SIG-M5 treated with dmso at 0.1 percent for 504 hours (cell line): ENCODE measurements at regions not wholly inside any gene's neighbourhood (a gene's known extent, or its start where the extent isn't known, plus 50 kb on each side); places are given as distances from the start of the nearest gene placed in this dataset.

Experiments used
- DNase-seq: peaks from one replicate; lab custom pipeline; 2025; ENCODE audit not compliant: unreplicated experiment; lab: John Stamatoyannopoulos, UW

GRCh38 chr22:48600681-48601080, 1227.0 kb downstream of the BRD1 start:
- no peak for DNase-seq

DNA sequence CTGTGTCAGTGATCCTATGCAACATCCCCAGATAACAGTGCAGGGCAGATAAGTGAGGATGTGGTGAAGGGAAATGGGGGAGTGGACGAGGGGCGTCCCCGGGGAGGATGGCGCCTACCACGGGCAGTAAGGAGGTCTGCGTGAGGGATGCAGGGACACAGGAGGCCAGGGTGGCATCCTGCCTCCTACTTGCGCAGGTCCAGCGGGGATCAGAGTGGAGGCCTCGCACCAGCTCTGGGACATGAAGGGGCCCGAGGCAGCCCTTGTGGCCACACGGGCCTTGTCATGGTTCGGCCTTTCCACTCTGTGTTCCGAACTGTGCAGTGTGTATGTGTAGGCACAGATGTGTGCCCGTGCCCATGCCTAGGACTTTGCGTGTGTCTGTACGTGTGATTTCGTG, 1227.5 kb downstream of the BRD1 start:
- DNase-seq, result no peak

- no peak for DNase-seq
These were observed 1228.3 kb downstream of the BRD1 start for GRCh38 chr22:48599346-48599745.

DNA sequence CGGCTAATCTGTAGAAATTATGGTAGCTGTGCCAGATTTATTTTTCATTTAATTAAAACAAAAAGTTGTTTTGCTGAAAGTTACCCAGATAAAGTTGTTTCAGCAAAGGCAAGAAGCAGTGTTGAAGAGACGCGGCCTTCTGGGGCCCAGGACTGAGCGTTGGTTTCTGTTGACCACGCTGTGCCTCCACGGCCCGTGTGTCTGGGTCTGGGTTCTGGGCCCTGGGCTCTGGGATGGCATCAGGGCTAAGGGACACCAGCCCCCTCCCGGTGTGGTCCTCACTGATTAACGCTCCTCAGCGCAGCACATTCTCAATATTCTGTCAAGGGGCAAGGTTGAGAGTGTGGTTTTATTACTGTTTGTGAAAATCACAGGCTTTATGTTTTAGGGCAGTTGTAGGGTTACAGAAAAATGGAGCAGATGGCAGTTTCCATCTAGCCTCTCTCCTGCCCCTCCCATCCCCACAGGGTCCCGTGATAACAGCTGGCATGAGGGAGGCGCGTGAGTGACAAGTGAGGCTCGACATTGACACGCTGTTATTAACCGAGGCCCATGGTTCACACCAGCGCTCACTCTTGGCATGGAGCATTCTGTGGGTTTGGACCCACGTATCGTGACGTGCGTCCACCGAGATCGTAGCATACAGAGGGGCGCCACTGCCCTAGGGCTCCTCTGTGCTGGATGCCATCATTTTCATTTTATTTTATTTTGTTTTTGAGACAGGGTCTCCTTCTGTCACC, 1231.4 kb downstream of the BRD1 start:
- DNase-seq, result no peak

GRCh38 chr22:48595511-48595905, 1232.2 kb downstream of the BRD1 start:
- no peak for DNase-seq

- DNase-seq, result no peak
These were observed 1232.7 kb downstream of the BRD1 start for GRCh38 chr22:48594757-48595510.

GRCh38 chr22:48594016-48594756, 1233.5 kb downstream of the BRD1 start:
- no peak for DNase-seq

GRCh38 chr22:48593551-48593950, 1234.1 kb downstream of the BRD1 start:
- DNase-seq, result no peak

GRCh38 chr22:48592931-48593330, 1234.7 kb downstream of the BRD1 start:
- no peak for DNase-seq

GRCh38 chr22:48592488-48592887, 1235.2 kb downstream of the BRD1 start:
- no peak for DNase-seq

GRCh38 chr22:48592066-48592345, 1235.7 kb downstream of the BRD1 start:
- no peak for DNase-seq

GRCh38 chr22:48591286-48592065, 1236.2 kb downstream of the BRD1 start:
- DNase-seq, result no peak

DNA sequence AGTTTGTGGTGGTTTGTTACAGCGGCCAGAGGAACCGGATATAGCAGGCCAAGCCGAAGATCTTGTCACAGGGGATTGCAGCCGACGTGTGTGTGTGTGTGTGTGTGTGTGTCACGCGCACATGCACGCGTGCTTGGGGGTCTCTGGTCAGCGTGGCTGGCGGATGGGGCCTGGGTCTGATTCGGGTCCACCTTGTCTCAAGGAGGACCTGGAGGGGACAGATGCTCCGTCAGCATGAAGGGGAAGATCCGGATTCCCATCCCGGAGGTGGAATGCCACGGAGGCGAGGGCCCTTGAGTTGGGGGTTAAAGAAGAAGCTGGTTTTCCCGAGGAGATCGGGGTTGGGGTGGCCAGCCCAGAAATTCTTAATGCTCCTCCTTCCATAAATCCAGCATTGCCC, 1237.8 kb downstream of the BRD1 start:
- DNase-seq, result no peak

GRCh38 chr22:48588878-48589450, 1238.7 kb downstream of the BRD1 start:
- DNase-seq, result no peak

GRCh38 chr22:48588151-48588877, 1239.4 kb downstream of the BRD1 start:
- no peak for DNase-seq

GRCh38 chr22:48587236-48587865, 1240.3 kb downstream of the BRD1 start:
- no peak for DNase-seq

- DNase-seq, result no peak
These were observed 1240.9 kb downstream of the BRD1 start for GRCh38 chr22:48586799-48587185.

DNA sequence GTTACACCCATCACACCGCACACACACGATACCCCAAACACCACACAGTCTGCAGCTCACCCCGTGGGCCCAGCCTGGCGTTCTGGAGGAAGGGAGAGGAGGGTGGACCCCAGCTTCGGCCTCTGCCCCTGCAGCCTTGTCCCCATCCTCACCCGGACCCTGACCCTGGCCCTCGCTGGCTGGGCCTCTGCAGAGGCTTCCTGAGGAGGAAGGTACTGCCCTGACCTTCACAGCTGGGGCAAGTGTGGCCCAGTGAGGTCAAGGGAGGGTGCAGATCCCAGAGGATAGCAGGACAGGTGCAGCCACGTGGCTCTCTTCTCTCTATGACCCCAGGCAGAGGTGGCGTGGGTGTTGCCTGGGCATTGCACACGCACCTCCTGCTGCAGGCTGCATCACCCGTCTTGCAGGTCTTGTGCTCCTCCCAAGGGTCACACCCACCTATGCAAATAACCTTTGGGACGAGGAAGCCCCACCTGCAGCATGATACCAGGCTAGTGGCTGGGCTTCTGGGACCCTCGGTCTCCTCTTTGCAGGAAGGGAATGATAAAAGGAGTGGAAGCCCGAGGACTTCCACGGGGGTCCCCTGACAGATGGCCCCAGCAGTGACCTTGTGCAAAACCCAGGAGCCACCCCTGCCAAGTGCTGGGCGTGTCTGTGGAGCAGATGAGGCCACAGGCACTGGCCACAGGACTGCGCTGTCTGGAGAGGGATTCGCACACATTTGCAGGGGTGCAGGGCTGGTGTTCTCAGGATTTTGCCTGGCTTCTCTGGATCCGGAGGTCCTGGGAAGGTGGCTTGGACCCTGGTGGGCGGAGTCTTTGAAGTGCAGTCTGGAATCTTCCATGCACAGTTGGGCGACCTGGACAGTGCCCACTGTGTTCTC, 1241.5 kb downstream of the BRD1 start:
- no peak for DNase-seq

GRCh38 chr22:48584170-48584569, 1243.5 kb downstream of the BRD1 start:
- no peak for DNase-seq
